HCT116 (cell line): ENCODE measurements at regions not wholly inside any gene's neighbourhood (a gene's known extent, or its start where the extent isn't known, plus 50 kb on each side); places are given as distances from the start of the nearest gene placed in this dataset.

Source experiments
- ATAC-seq: fragments of 200-7000 bp; cut with Tn5 transposase; 2 replicates; pipeline ENCODE4 v1.9.1; 2020; ENCODE audit warnings: mild to moderate bottlenecking, moderate library complexity
- BruUV-seq: library from RNA; stranded (reverse); fragments of 400-500 nt; replicated peaks from 2 replicates; lab custom pipeline; 2021; lab: Mats Ljungman, UMichigan
- CTCF ChIA-PET: fragments of 300-600 bp; sonication (Branson Sonifier 250); formaldehyde crosslinking; loops from one replicate; lab custom pipeline; 2021; ENCODE audit warnings: antibody characterized with exemption; lab: Charles Lee
- POLR2A ChIA-PET: fragments of 300-600, 350-600 bp; sonication (Branson Sonifier 250); formaldehyde crosslinking; loops from one replicate; lab custom pipeline; 2021; ENCODE audit warnings: antibody characterized with exemption; lab: Charles Lee
- RAD21 ChIA-PET, 2 experiments: fragments of 300-600 bp; sonication (Branson Sonifier 250); formaldehyde crosslinking; loops; one replicate each; lab custom pipeline; 2023; ENCODE audit warnings: low total read pairs in 2 of 2; ENCODE audit not compliant: uncharacterized antibody in 2 of 2, unreplicated experiment in 2 of 2, low non-redundant PET in 1 of 2; lab: Charles Lee
- DNase-seq: peaks from one replicate; pipeline ENCODE4 v3.0.0-alpha.2; 2010; ENCODE audit warnings: low read depth, low spot score
- H2AFZ ChIP-seq: fragments of 200-600 bp; shearing (Covaris generic), sonication (generic); 2 replicates; pipeline ENCODE4 v1.6.1; 2017; ENCODE audit warnings: low read depth, mixed run types, mixed read lengths, antibody characterized with exemption, low read length; ENCODE audit not compliant: poor library complexity, severe bottlenecking
- H3K27ac ChIP-seq: 2 replicates; pipeline ENCODE4 v1.5.1; 2012; ENCODE audit warnings: low read depth, low read length
- H3K27me3 ChIP-seq: fragments of 200-600 bp; sonication (generic); 2 replicates; pipeline ENCODE4 v1.6.1; 2016; ENCODE audit warnings: mixed run types, low read length, mixed read lengths; ENCODE audit not compliant: insufficient read depth
- H3K36me3 ChIP-seq, 2 experiments: fragments of 200-500 bp in 1 of 2; fragments of 200-600 bp in 1 of 2; sonication (Bioruptor generic) in 1 of 2; sonication (generic) in 1 of 2; 2 replicates each; pipeline versions ENCODE4 v1.5.1 to v1.6.1; 2014 to 2016; ENCODE audit warnings: low read length in 2 of 2, inconsistent platforms in 1 of 2, mixed read lengths in 1 of 2, mixed run types in 1 of 2; ENCODE audit not compliant: insufficient read depth in 2 of 2, control insufficient read depth in 1 of 2
- H3K4me1 ChIP-seq, 2 experiments: fragments of 200-600 bp in 1 of 2; sonication (generic) in 1 of 2; 2 replicates each; pipeline versions ENCODE4 v1.5.1 to v1.6.1; 2012 to 2017; ENCODE audit warnings: low read length in 2 of 2, inconsistent platforms in 1 of 2, mild to moderate bottlenecking in 1 of 2, mixed read lengths in 1 of 2, mixed run types in 1 of 2, moderate library complexity in 1 of 2; ENCODE audit not compliant: insufficient read depth in 2 of 2, control insufficient read depth in 1 of 2
- H3K4me2 ChIP-seq: fragments of 200-600 bp; sonication (generic); 2 replicates; pipeline ENCODE4 v1.6.1; 2017; ENCODE audit warnings: mixed run types, low read length, mixed read lengths
- H3K4me3 ChIP-seq, 2 experiments: fragments of 200-600 bp in 1 of 2; sonication (generic) in 1 of 2; replicated peaks in 1 of 2; 2 replicates each; pipeline ENCODE4 v1.5.1; 2011 to 2016; ENCODE audit warnings: low read length in 2 of 2, control low read depth in 1 of 2, low read depth in 1 of 2, mild to moderate bottlenecking in 1 of 2, mixed read lengths in 1 of 2, mixed run types in 1 of 2
- H3K79me2 ChIP-seq: fragments of 200-600 bp; sonication (generic); 2 replicates; pipeline ENCODE4 v1.6.1; 2017; ENCODE audit warnings: mild to moderate bottlenecking, mixed run types, low read length, moderate library complexity, mixed read lengths; ENCODE audit not compliant: insufficient read depth
- H3K9ac ChIP-seq: fragments of 200-600 bp; sonication (generic); 2 replicates; pipeline ENCODE4 v1.6.1; 2016; ENCODE audit warnings: low read length, mixed read lengths
- H3K9me2 ChIP-seq: fragments of 200-600 bp; sonication (generic), shearing (Covaris generic); 2 replicates; pipeline ENCODE4 v1.6.1; 2017; ENCODE audit warnings: mixed run types, mild to moderate bottlenecking, moderate library complexity; ENCODE audit not compliant: insufficient read depth
- H3K9me3 ChIP-seq, 2 experiments: fragments of 200-500 bp in 1 of 2; fragments of 200-600 bp in 1 of 2; sonication (Bioruptor generic) in 1 of 2; sonication (generic) in 1 of 2; 2 replicates each; pipeline ENCODE4 v1.6.1; 2014 to 2017; ENCODE audit warnings: low read length in 2 of 2, mixed read lengths in 2 of 2, inconsistent platforms in 1 of 2, low read depth in 1 of 2, mild to moderate bottlenecking in 1 of 2, mixed run types in 1 of 2, moderate library complexity in 1 of 2; ENCODE audit not compliant: control insufficient read depth in 1 of 2, insufficient read depth in 1 of 2
- H4K20me1 ChIP-seq: fragments of 200-600 bp; sonication (generic), shearing (Covaris generic); 2 replicates; pipeline ENCODE4 v1.6.1; 2017; ENCODE audit warnings: mixed run types, mild to moderate bottlenecking, moderate library complexity; ENCODE audit not compliant: insufficient read depth
- CBX3 ChIP-seq: IDR thresholded peaks from 2 replicates; pipeline ENCODE4 v1.6.1; 2012; ENCODE audit warnings: low read depth
- CEBPB ChIP-seq: IDR thresholded peaks from 2 replicates; pipeline ENCODE4 v1.6.1; 2012; ENCODE audit warnings: low read depth
- EGR1 ChIP-seq: IDR thresholded peaks from 2 replicates; pipeline ENCODE4 v1.6.1; 2012; ENCODE audit warnings: low read depth
- ELF1 ChIP-seq: IDR thresholded peaks from 2 replicates; pipeline ENCODE4 v1.6.1; 2012; ENCODE audit warnings: low read depth, borderline replicate concordance
- EZH2 ChIP-seq: fragments of 200-600 bp; sonication (generic); IDR thresholded peaks from 2 replicates; pipeline ENCODE4 v1.6.1; 2017; ENCODE audit warnings: antibody characterized with exemption, mixed run types
- JUND ChIP-seq: IDR thresholded peaks from 2 replicates; pipeline ENCODE4 v1.6.1; 2012
- POLR2A ChIP-seq: IDR thresholded peaks from 2 replicates; pipeline ENCODE4 v1.7.0; 2011; ENCODE audit warnings: borderline replicate concordance; ENCODE audit not compliant: insufficient read depth, insufficient read length; ENCODE audit errors: extremely low read depth
- RAD21 ChIP-seq: IDR thresholded peaks from 2 replicates; pipeline ENCODE4 v1.6.1; 2012; ENCODE audit warnings: low read depth, mild to moderate bottlenecking
- SP1 ChIP-seq: IDR thresholded peaks from 2 replicates; pipeline ENCODE4 v1.6.1; 2012; ENCODE audit warnings: low read depth
- TCF7L2 ChIP-seq: IDR thresholded peaks from 2 replicates; pipeline ENCODE4 v1.7.0; 2011; ENCODE audit warnings: borderline replicate concordance, inconsistent platforms; ENCODE audit not compliant: insufficient read depth, insufficient read length; ENCODE audit errors: extremely low read depth
- ZNF274 ChIP-seq: fragments of 200-500 bp; sonication (Bioruptor generic); IDR thresholded peaks from 2 replicates; pipeline ENCODE4 v1.6.1; 2014; ENCODE audit warnings: mild to moderate bottlenecking, low read depth, low read length, inconsistent platforms
- intact Hi-C: fragments of 100-400 bp; cut with micrococcal nuclease; formaldehyde crosslinking; loops from 2 replicates; pipeline ENCODE4 v1.10.0; 2022
- TF ChIP-seq, protein P1 (sequence below): IDR thresholded peaks from 2 replicates; pipeline ENCODE4 v1.6.1; 2012
- TF ChIP-seq, protein P2 (sequence below): IDR thresholded peaks from 2 replicates; pipeline ENCODE4 v1.6.1; 2012
- TF ChIP-seq, protein P3 (sequence below), 3 experiments: fragments of 200-600 bp in 1 of 3; sonication (generic) in 1 of 3; IDR thresholded peaks in 2 of 3; conservative IDR thresholded peaks in 1 of 3; 2 replicates each; pipeline ENCODE4 v1.5.1; 2012 to 2017; ENCODE audit warnings: low read depth in 2 of 3, low read length in 2 of 3, antibody characterized with exemption in 1 of 3, borderline replicate concordance in 1 of 3, control low read depth in 1 of 3, mild to moderate bottlenecking in 1 of 3, mixed read lengths in 1 of 3, mixed run types in 1 of 3, moderate library complexity in 1 of 3; ENCODE audit not compliant: insufficient read depth in 1 of 3
- TF ChIP-seq, protein P4 (sequence below): IDR thresholded peaks from 2 replicates; pipeline ENCODE4 v1.6.1; 2011; ENCODE audit warnings: mild to moderate bottlenecking, low read length, moderate library complexity; ENCODE audit not compliant: insufficient replicate concordance; ENCODE audit errors: extremely low read depth

DNA sequence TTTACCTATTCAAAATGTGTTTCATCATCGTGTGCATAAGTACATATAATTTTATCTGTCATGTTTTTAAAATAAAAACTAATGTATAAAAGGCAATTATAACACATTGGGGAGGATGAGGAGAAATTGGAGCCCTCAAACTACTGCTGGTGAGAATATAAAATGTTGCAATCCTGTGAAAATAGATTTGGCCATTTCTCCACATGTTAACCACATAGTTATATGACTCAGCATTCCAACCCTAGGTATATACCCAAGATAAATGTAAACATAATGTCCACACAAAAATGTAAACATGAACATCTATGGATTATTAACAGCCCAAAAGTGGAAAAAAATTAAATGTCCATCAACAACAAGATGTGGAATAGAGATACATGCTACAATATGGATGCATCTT is 928.0 kb upstream of the FAT3 start:
- intact Hi-C loops = no loop called here
- Histone ChIP-seq H3K9me3 (peaks cover 0 to 7% of the 10 kb centered on the region in 2 experiments; a peak in 2 of 4 replicates), H3K27me3 (no peaks in the 10 kb centered on the region), H3K9ac (no peak overlapping the region), H3K36me3 (no peaks in the 10 kb centered on the region), H3K4me3 (no peak overlapping the region), H2AFZ (no peak overlapping the region), H3K4me2 (no peak overlapping the region), H3K27ac (no peak overlapping the region), H3K9me2 (no peaks in the 10 kb centered on the region), H3K4me1 (no peaks in the 10 kb centered on the region), H3K79me2 (no peaks in the 10 kb centered on the region)
- ChIA-PET CTCF (no interaction called here), RAD21 (no interaction called here), POLR2A (no interaction called here)
- DNase-seq (no peak), ATAC-seq (no peak)
- no TSS peak for BruUV-seq
- TF ChIP-seq ZNF274 = no peak
- no peak for TF ChIP-seq SP1
- TF ChIP-seq ELF1 = no peak
- no peak for TF ChIP-seq TCF7L2
- no peak for TF ChIP-seq POLR2A
- TF ChIP-seq, protein P1, sequence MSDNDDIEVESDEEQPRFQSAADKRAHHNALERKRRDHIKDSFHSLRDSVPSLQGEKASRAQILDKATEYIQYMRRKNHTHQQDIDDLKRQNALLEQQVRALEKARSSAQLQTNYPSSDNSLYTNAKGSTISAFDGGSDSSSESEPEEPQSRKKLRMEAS = no peak
- no peak for TF ChIP-seq RAD21
- TF ChIP-seq, protein P2, sequence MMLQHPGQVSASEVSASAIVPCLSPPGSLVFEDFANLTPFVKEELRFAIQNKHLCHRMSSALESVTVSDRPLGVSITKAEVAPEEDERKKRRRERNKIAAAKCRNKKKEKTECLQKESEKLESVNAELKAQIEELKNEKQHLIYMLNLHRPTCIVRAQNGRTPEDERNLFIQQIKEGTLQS = no peak
- no peak for TF ChIP-seq EZH2
- TF ChIP-seq CBX3 = no peak
- TF ChIP-seq, protein P3, sequence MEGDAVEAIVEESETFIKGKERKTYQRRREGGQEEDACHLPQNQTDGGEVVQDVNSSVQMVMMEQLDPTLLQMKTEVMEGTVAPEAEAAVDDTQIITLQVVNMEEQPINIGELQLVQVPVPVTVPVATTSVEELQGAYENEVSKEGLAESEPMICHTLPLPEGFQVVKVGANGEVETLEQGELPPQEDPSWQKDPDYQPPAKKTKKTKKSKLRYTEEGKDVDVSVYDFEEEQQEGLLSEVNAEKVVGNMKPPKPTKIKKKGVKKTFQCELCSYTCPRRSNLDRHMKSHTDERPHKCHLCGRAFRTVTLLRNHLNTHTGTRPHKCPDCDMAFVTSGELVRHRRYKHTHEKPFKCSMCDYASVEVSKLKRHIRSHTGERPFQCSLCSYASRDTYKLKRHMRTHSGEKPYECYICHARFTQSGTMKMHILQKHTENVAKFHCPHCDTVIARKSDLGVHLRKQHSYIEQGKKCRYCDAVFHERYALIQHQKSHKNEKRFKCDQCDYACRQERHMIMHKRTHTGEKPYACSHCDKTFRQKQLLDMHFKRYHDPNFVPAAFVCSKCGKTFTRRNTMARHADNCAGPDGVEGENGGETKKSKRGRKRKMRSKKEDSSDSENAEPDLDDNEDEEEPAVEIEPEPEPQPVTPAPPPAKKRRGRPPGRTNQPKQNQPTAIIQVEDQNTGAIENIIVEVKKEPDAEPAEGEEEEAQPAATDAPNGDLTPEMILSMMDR (IDR thresholded peaks at IDR 0.05 in 2 of 3, conservative IDR thresholded peaks at IDR 0.05 in 1 of 3; ENCODE audit: borderline replicate concordance in 1 of 3, insufficient read depth in 1 of 3, low read depth in 2 of 3, low read length in 2 of 3) = no peak
- TF ChIP-seq JUND = no peak
- TF ChIP-seq EGR1 = no peak
- TF ChIP-seq, protein P4, sequence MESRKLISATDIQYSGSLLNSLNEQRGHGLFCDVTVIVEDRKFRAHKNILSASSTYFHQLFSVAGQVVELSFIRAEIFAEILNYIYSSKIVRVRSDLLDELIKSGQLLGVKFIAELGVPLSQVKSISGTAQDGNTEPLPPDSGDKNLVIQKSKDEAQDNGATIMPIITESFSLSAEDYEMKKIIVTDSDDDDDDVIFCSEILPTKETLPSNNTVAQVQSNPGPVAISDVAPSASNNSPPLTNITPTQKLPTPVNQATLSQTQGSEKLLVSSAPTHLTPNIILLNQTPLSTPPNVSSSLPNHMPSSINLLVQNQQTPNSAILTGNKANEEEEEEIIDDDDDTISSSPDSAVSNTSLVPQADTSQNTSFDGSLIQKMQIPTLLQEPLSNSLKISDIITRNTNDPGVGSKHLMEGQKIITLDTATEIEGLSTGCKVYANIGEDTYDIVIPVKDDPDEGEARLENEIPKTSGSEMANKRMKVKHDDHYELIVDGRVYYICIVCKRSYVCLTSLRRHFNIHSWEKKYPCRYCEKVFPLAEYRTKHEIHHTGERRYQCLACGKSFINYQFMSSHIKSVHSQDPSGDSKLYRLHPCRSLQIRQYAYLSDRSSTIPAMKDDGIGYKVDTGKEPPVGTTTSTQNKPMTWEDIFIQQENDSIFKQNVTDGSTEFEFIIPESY = no peak
- no peak for TF ChIP-seq CEBPB
- TF ChIP-seq, all 23 proteins: peak for 0
- H4K20me1 ChIP-seq = no peaks in the 10 kb centered on the region
